ENCODE measurements at regions not wholly inside any gene's neighbourhood (a gene's known extent, or its start where the extent isn't known, plus 50 kb on each side); places are given as distances from the start of the nearest gene placed in this dataset.

DNA sequence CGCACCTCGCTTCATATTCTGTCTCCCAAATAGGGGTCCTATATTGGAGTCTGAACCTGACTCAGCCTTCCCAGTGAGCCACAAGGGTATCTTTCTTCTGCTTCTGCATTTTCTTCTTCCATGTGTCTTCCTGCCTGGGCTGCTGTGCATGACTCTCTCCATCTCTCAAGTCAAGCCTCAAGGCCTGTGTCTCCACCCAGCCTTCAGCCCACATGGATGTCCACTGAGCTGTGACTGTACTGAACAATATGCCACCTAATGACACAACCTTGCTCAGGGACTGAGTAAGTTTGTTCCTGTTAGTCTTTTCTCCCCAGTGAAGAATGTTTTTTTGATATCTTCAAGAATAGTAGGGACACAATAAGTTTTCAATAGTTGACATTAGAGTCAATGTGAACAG is 162.7 kb upstream of the TBX20 start:
- no peak overlapping the region for H2AFZ ChIP-seq (ENCODE audit: low read depth, low read length)
- no peak overlapping the region for H3K4me2 ChIP-seq (ENCODE audit: insufficient read depth, low read length)
- TF ChIP-seq EZH2 (IDR thresholded peaks at IDR 0.05; ENCODE audit: borderline replicate concordance, low read depth, low read length, severe bottlenecking): no peak
- TF ChIP-seq, protein P1, sequence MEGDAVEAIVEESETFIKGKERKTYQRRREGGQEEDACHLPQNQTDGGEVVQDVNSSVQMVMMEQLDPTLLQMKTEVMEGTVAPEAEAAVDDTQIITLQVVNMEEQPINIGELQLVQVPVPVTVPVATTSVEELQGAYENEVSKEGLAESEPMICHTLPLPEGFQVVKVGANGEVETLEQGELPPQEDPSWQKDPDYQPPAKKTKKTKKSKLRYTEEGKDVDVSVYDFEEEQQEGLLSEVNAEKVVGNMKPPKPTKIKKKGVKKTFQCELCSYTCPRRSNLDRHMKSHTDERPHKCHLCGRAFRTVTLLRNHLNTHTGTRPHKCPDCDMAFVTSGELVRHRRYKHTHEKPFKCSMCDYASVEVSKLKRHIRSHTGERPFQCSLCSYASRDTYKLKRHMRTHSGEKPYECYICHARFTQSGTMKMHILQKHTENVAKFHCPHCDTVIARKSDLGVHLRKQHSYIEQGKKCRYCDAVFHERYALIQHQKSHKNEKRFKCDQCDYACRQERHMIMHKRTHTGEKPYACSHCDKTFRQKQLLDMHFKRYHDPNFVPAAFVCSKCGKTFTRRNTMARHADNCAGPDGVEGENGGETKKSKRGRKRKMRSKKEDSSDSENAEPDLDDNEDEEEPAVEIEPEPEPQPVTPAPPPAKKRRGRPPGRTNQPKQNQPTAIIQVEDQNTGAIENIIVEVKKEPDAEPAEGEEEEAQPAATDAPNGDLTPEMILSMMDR (IDR thresholded peaks at IDR 0.05; ENCODE audit: borderline replicate concordance, extremely low read depth, low read length, poor library complexity, severe bottlenecking): no peak

DNA sequence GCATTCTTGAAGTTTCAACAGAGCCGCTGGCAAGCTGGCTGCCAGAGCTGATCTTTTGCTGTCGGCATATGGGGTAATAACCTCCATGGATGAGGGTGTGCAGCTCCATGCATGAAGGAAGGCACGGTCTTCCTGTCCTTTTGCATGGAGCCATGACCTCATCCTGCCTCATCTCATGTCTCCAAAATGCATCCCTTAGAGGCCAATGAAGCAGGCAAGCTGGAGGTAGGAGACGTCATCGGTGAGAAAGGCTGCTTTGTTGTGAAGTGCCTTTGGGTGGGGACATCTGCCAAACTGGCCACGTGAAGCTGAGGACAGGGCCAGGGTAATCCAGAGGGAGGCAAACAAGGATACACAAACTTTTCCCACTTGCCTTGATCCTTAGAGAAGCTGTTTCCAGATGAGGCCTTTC is 161.5 kb upstream of the TBX20 start:
- H3K27me3 ChIP-seq (ENCODE audit: insufficient read depth, low read length, poor library complexity): no peaks in the 10 kb centered on the region
- ATAC-seq (ENCODE audit: insufficient read depth, low read depth): no peak
- H3K4me2 ChIP-seq (ENCODE audit: insufficient read depth, low read length): no peak overlapping the region
- H3K27ac ChIP-seq (ENCODE audit: low read length): no peak overlapping the region
- H4K20me1 ChIP-seq (ENCODE audit: insufficient read depth, low read length): no peaks in the 10 kb centered on the region
- no peaks in the 10 kb centered on the region for H3K36me3 ChIP-seq (ENCODE audit: insufficient read depth, low read length)
- no peaks in the 10 kb centered on the region for H3K4me1 ChIP-seq (ENCODE audit: insufficient read depth, low read length)
- no peak overlapping the region for H3K9ac ChIP-seq (ENCODE audit: low read depth, low read length)
- no peaks in the 10 kb centered on the region for H3K79me2 ChIP-seq (ENCODE audit: insufficient read depth, low read length)
- no peak for DNase-seq
- no peak overlapping the region for H3K4me3 ChIP-seq (ENCODE audit: low read depth in 1 of 2, low read length in 2 of 2)
- no peak for TF ChIP-seq EZH2 (IDR thresholded peaks at IDR 0.05; ENCODE audit: borderline replicate concordance, low read depth, low read length, severe bottlenecking)
- TF ChIP-seq, protein P1 (IDR thresholded peaks at IDR 0.05; ENCODE audit: borderline replicate concordance, extremely low read depth, low read length, poor library complexity, severe bottlenecking): no peak
- no peak overlapping the region for H2AFZ ChIP-seq (ENCODE audit: low read depth, low read length)
- H3K9me3 ChIP-seq (ENCODE audit: insufficient read depth, low read length, severe bottlenecking): no peaks in the 10 kb centered on the region

More for the DNA sequence above, 162.7 kb upstream of the TBX20 start:
- ATAC-seq (ENCODE audit: insufficient read depth, low read depth) (no peak), DNase-seq (no peak)
- Histone ChIP-seq H4K20me1 (ENCODE audit: insufficient read depth, low read length) (no peaks in the 10 kb centered on the region), H3K9ac (ENCODE audit: low read depth, low read length) (no peak overlapping the region), H3K27me3 (ENCODE audit: insufficient read depth, low read length, poor library complexity) (no peaks in the 10 kb centered on the region), H3K27ac (ENCODE audit: low read length) (no peak overlapping the region), H3K36me3 (ENCODE audit: insufficient read depth, low read length) (no peaks in the 10 kb centered on the region), H3K4me3 (ENCODE audit: low read depth in 1 of 2, low read length in 2 of 2) (no peak overlapping the region), H3K9me3 (ENCODE audit: insufficient read depth, low read length, severe bottlenecking) (no peaks in the 10 kb centered on the region), H3K4me1 (ENCODE audit: insufficient read depth, low read length) (no peaks in the 10 kb centered on the region), H3K79me2 (ENCODE audit: insufficient read depth, low read length) (no peaks in the 10 kb centered on the region)

GRCh38 chr7:35411331-35411730 is 157.4 kb upstream of the TBX20 start:
- TF ChIP-seq, protein P1 (IDR thresholded peaks at IDR 0.05; ENCODE audit: borderline replicate concordance, extremely low read depth, low read length, poor library complexity, severe bottlenecking): no peak
- TF ChIP-seq EZH2 (IDR thresholded peaks at IDR 0.05; ENCODE audit: borderline replicate concordance, low read depth, low read length, severe bottlenecking): no peak
- no peaks in the 10 kb centered on the region for H3K79me2 ChIP-seq (ENCODE audit: insufficient read depth, low read length)
- H3K4me3 ChIP-seq (ENCODE audit: low read depth in 1 of 2, low read length in 2 of 2): no peak overlapping the region

GRCh38 chr7:35405461-35405860 is 151.6 kb upstream of the TBX20 start:
- Histone ChIP-seq H3K27me3 (ENCODE audit: insufficient read depth, low read length, poor library complexity) (peaks cover 10% of the 10 kb centered on the region), H3K27ac (ENCODE audit: low read length) (no peak overlapping the region), H3K36me3 (ENCODE audit: insufficient read depth, low read length) (no peaks in the 10 kb centered on the region), H3K79me2 (ENCODE audit: insufficient read depth, low read length) (no peaks in the 10 kb centered on the region), H3K9me3 (ENCODE audit: insufficient read depth, low read length, severe bottlenecking) (no peaks in the 10 kb centered on the region), H3K4me2 (ENCODE audit: insufficient read depth, low read length) (no peak overlapping the region), H3K4me1 (ENCODE audit: insufficient read depth, low read length) (no peaks in the 10 kb centered on the region), H2AFZ (ENCODE audit: low read depth, low read length) (no peak overlapping the region), H3K4me3 (ENCODE audit: low read depth in 1 of 2, low read length in 2 of 2) (no peak overlapping the region), H4K20me1 (ENCODE audit: insufficient read depth, low read length) (no peaks in the 10 kb centered on the region), H3K9ac (ENCODE audit: low read depth, low read length) (no peak overlapping the region)
- DNase-seq (no peak), ATAC-seq (ENCODE audit: insufficient read depth, low read depth) (no peak)
- TF ChIP-seq, protein P1 (IDR thresholded peaks at IDR 0.05; ENCODE audit: borderline replicate concordance, extremely low read depth, low read length, poor library complexity, severe bottlenecking): no peak
- TF ChIP-seq EZH2 (IDR thresholded peaks at IDR 0.05; ENCODE audit: borderline replicate concordance, low read depth, low read length, severe bottlenecking): no peak

More at GRCh38 chr7:35411331-35411730, 157.4 kb upstream of the TBX20 start:
- Histone ChIP-seq H2AFZ (ENCODE audit: low read depth, low read length) (no peak overlapping the region), H3K36me3 (ENCODE audit: insufficient read depth, low read length) (no peaks in the 10 kb centered on the region), H3K4me1 (ENCODE audit: insufficient read depth, low read length) (no peaks in the 10 kb centered on the region), H3K9me3 (ENCODE audit: insufficient read depth, low read length, severe bottlenecking) (no peaks in the 10 kb centered on the region), H4K20me1 (ENCODE audit: insufficient read depth, low read length) (no peaks in the 10 kb centered on the region), H3K9ac (ENCODE audit: low read depth, low read length) (no peak overlapping the region), H3K4me2 (ENCODE audit: insufficient read depth, low read length) (no peak overlapping the region), H3K27ac (ENCODE audit: low read length) (no peak overlapping the region), H3K27me3 (ENCODE audit: insufficient read depth, low read length, poor library complexity) (peaks cover 2% of the 10 kb centered on the region)
- no peak for DNase-seq
- ATAC-seq (ENCODE audit: insufficient read depth, low read depth): no peak

All from DND-41 (cell line).